ENCODE measurements at regions not wholly inside any gene's neighbourhood (a gene's known extent, or its start where the extent isn't known, plus 50 kb on each side); places are given as distances from the start of the nearest gene placed in this dataset.

DNA sequence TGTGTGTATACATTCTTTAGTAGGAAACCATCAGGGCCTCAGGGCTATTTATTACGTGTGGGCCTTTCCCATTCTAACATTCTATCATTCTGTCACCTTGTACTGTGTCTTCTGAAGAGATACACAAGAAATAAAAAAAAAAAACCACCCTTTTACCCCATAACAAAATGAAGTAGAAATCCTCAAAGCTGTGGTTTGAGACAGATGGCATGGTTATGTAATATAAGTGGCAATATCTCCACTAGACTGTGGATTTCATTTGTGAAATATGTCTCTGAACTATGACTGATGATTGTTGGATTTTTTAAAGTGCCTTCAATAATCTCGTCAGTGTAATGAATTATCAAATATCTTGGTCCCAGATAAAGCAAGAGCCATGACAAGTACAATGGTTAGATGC lies 150.0 kb upstream of the BLID start:
- peaks cover 2 to 3% of the 10 kb centered on the region in 2 donors for H3K9me3 Mint-ChIP-seq
- no peak overlapping the region for H3K27ac Mint-ChIP-seq
- DNase-seq (ENCODE audit: low spot score in 2 of 2): no peak
- no peaks in the 10 kb centered on the region for H3K36me3 Mint-ChIP-seq
- no peak for ATAC-seq

GRCh38 chr11:122264121-122264520 lies 148.1 kb upstream of the BLID start:
- DNase-seq (ENCODE audit: low spot score in 2 of 2): no peak
- Mint-ChIP-seq H3K9me3 (peaks cover 4 to 6% of the 10 kb centered on the region in 2 donors), H3K27ac (no peak overlapping the region), H3K36me3 (no peaks in the 10 kb centered on the region)
- ATAC-seq: no peak

- DNase-seq (ENCODE audit: low spot score in 2 of 2): no peak
- no peak for ATAC-seq
- Mint-ChIP-seq H3K9me3 (peaks cover 4 to 6% of the 10 kb centered on the region in 2 donors), H3K36me3 (no peaks in the 10 kb centered on the region), H3K27ac (no peak overlapping the region)
Measured at GRCh38 chr11:122261546-122261945, 145.5 kb upstream of the BLID start.

DNA sequence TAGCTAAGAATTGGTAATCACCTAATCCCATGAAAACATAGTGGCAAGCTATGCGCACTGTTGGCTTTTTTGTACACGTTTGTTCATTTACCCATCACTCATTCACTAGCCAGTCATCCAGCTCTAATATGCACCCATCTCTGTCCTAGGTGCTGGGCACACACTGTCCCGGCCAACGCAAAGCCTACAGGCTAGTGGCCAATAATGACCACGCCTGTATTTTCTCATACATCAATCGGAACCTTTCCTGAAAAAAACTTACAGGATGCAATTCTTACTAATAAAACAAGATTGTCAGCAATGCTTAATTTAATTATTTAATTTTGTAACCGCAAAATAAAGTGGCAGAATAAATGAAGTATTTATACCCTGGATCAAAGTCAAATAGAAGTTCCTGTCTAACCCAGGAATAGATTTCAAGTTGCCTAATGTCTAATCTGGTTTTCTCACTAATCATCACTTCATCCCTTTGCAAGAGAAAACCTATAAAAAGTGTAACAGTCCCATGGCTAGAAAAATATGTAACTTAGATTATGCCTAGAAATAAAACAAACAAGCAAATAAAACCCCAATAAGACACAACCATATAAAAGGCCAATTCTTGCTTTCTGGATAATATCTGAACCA lies 143.3 kb upstream of the BLID start:
- no peak overlapping the region for H3K27ac Mint-ChIP-seq
- no peaks in the 10 kb centered on the region for H3K36me3 Mint-ChIP-seq
- ATAC-seq: no peak
- H3K9me3 Mint-ChIP-seq: peaks cover 4 to 6% of the 10 kb centered on the region in 2 donors
- no peak for DNase-seq (ENCODE audit: low spot score in 2 of 2)

GRCh38 chr11:122258446-122259194 lies 142.6 kb upstream of the BLID start:
- H3K27ac Mint-ChIP-seq: no peak overlapping the region
- DNase-seq (ENCODE audit: low spot score in 2 of 2) (no peak), ATAC-seq (no peak)
- H3K9me3 Mint-ChIP-seq: peaks cover 4 to 6% of the 10 kb centered on the region in 2 donors
- H3K36me3 Mint-ChIP-seq: no peaks in the 10 kb centered on the region

DNA sequence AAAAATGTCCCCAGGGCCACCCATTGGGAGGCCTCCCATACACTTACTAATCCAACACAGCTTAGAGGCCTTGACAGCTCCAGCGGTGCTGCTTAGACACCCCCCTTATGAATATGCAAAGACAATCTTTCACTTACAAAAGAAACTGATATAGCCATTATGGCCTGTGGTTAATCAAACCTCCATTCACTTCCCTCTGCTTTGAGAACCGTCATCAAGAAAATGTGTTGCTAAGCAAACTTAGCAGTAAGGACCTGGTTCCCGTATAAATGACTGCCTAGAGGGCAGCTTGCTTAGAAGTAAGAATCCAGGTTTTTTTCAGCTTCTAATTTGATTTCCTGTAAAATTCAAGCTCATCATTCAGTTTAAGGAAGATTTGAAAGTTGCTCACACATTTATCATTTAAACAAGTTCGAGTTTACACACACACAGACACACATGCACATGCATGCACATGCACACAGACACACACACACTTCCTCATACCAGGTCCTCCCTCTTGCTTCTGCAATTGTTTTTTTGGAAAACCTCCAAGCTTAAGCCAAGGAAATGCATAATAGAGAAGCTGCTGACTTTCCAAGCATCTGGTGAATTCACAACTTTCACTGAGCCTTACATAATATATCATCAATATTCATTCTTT lies 137.7 kb upstream of the BLID start:
- H3K9me3 Mint-ChIP-seq: no peaks in the 10 kb centered on the region
- H3K27ac Mint-ChIP-seq: no peak overlapping the region
- no peak for ATAC-seq
- H3K36me3 Mint-ChIP-seq: no peaks in the 10 kb centered on the region
- DNase-seq (ENCODE audit: low spot score in 2 of 2): no peak

DNA sequence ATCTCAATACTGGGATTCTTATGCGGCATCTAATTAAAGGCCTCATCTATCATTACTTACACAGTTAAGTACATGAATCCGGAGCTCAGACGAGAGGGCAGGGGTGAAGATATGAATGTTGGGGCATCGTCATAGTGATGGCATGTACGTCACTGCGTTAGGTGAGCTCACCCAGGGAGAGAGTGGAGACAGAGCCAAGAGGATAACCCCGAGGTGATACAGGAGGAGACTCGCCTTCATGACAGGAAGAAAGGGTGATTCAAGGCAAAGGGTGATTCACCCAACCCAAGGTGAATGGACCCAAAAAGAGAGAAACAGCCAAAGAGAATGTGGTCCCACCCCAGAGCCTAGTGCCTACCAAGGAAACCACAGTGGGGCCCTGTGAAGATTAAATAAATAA lies 132.9 kb upstream of the BLID start:
- no peaks in the 10 kb centered on the region for H3K9me3 Mint-ChIP-seq
- no peak overlapping the region for H3K27ac Mint-ChIP-seq
- H3K36me3 Mint-ChIP-seq: no peaks in the 10 kb centered on the region
- ATAC-seq (no peak), DNase-seq (ENCODE audit: low spot score in 2 of 2) (no peak)

- Mint-ChIP-seq H3K27ac (no peak overlapping the region), H3K9me3 (no peaks in the 10 kb centered on the region), H3K36me3 (no peaks in the 10 kb centered on the region)
- ATAC-seq: no peak
- DNase-seq (ENCODE audit: low spot score in 2 of 2): no peak
Measured at GRCh38 chr11:122248131-122248530, 132.1 kb upstream of the BLID start.

- Mint-ChIP-seq H3K27ac (no peak overlapping the region), H3K9me3 (no peaks in the 10 kb centered on the region), H3K36me3 (no peaks in the 10 kb centered on the region)
- ATAC-seq: no peak
- no peak for DNase-seq (ENCODE audit: low spot score in 2 of 2)
Measured at GRCh38 chr11:122246874-122247273, 130.9 kb upstream of the BLID start.

DNA sequence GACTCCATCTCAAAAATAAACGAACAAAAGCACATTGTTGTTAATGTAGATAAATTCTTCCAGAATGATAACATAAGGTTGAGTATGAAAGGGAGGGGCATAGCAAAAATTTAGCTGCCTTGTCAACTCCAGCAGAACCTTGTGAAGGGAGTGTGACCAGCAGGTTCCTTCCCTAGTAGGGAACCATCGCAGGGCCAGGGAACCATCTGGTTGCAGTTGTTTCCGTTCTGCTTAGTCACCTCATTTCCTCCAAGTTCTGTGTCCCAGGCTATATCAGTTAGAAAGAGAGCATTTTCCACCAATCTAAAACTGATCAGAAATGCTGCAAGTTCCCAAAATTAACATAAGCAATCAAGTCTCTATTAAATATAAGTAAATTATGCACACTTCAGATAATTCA lies 126.7 kb upstream of the BLID start:
- DNase-seq (ENCODE audit: low spot score in 2 of 2): no peak
- Mint-ChIP-seq H3K9me3 (peaks cover 6% of the 10 kb centered on the region in 2 donors), H3K36me3 (no peaks in the 10 kb centered on the region), H3K27ac (no peak overlapping the region)
- no peak for ATAC-seq

GRCh38 chr11:122241566-122241965 lies 125.6 kb upstream of the BLID start:
- ATAC-seq: no peak
- Mint-ChIP-seq H3K27ac (no peak overlapping the region), H3K9me3 (peaks cover 6% of the 10 kb centered on the region in 2 donors), H3K36me3 (no peaks in the 10 kb centered on the region)
- no peak for DNase-seq (ENCODE audit: low spot score in 2 of 2)

DNA sequence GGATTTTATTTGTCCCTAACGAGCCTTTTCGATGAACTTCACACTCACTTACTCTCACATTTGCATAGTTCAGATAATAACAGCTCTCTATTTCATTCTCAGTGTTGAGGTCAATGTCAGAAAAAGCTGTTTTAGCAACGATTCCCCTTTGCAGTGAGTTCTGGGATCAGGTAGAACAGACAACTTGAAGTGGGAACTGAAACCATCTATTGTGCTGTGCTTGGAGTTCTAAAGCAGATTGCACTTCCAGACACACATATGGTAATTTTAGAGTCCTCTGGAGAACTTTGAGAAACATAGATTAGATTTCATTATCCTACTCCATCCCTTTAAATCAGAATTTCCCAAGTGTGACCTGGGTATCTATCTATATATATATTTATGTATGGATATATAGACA lies 124.6 kb upstream of the BLID start:
- ATAC-seq: no peak
- no peaks in the 10 kb centered on the region for H3K36me3 Mint-ChIP-seq
- DNase-seq (ENCODE audit: low spot score in 2 of 2): no peak
- peaks cover 6% of the 10 kb centered on the region in 2 donors for H3K9me3 Mint-ChIP-seq
- H3K27ac Mint-ChIP-seq: no peak overlapping the region

DNA sequence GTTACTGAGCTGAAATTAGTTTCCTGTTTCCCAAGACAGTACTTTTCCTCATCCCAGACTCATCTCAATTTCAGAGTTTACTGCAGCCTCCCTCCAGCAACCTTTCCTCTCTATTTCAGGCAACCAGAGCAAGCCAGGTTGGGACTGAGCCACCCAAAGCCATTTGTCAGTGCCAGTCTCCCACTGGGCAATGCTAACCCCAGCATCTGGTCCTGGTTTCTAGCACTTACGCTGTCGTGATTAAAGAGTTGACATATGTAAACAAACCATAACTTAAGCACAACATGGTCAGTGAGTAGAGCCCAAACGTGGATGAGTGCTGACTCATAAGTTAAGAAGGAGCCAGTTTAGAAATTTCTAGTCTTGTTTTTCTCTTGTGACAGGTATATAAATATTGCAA lies 119.6 kb upstream of the BLID start:
- Mint-ChIP-seq H3K9me3 (peaks cover 6% of the 10 kb centered on the region in 2 donors), H3K36me3 (no peaks in the 10 kb centered on the region), H3K27ac (no peak overlapping the region)
- ATAC-seq (no peak), DNase-seq (ENCODE audit: low spot score in 2 of 2) (no peak)

DNA sequence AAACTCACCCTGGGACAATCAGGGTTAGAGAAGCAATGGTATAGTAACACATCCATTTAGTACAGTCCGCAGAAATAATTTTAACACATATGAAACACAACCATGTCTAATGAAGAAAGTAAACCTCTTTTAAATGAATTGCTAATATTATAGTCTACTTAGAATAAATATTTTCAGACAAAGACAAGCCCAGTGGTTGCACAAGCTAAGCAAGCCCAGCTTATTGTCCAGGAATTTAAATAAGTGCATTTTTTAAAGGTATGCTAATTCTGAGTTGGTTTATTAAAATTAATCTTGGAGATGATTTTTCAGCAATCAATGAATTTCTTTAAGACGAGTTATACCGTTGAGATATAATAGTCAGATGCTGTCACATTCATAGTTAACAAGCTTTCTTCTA lies 118.8 kb upstream of the BLID start:
- H3K9me3 Mint-ChIP-seq: peaks cover 6% of the 10 kb centered on the region in 2 donors
- DNase-seq (ENCODE audit: low spot score in 2 of 2) (no peak), ATAC-seq (no peak)
- no peaks in the 10 kb centered on the region for H3K36me3 Mint-ChIP-seq
- no peak overlapping the region for H3K27ac Mint-ChIP-seq

DNA sequence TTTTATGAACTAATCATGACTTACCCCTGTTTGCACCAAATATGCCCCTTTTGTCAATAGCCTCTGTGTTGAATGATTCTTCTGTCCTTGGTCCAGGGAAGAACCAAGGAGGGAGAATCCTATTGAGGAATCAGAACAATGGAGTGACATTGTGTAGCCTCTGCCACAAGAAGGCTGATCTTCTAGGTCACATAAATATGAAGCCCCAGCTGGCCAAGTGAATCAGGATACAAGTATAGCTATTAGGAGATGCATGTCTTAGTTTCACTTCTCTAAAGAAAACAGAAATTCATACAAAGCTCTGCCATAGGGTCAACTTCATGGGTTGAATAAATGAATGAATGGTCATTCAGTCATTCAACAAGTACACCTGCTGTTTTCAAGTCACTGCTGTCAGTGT lies 118.2 kb upstream of the BLID start:
- Mint-ChIP-seq H3K36me3 (no peaks in the 10 kb centered on the region), H3K27ac (no peak overlapping the region), H3K9me3 (peaks cover 6% of the 10 kb centered on the region in 2 donors)
- no peak for ATAC-seq
- DNase-seq (ENCODE audit: low spot score in 2 of 2): no peak

- no peaks in the 10 kb centered on the region for H3K9me3 Mint-ChIP-seq
- DNase-seq (ENCODE audit: low spot score in 2 of 2) (no peak), ATAC-seq (no peak)
- no peaks in the 10 kb centered on the region for H3K36me3 Mint-ChIP-seq
- no peak overlapping the region for H3K27ac Mint-ChIP-seq
Measured at GRCh38 chr11:122232985-122233384, 117.0 kb upstream of the BLID start.

- DNase-seq (ENCODE audit: low spot score in 2 of 2) (no peak), ATAC-seq (no peak)
- Mint-ChIP-seq H3K9me3 (no peaks in the 10 kb centered on the region), H3K27ac (no peak overlapping the region), H3K36me3 (no peaks in the 10 kb centered on the region)
Measured at GRCh38 chr11:122230385-122230755, 114.4 kb upstream of the BLID start.

Measured in activated naive CD4-positive, alpha-beta T cell treated with anti-CD3 and anti-CD28 coated beads, Interleukin-2, amount 50 U/mL, for 72 hours (primary cell).